ENCODE measurements at regions not wholly inside any gene's neighbourhood (a gene's known extent, or its start where the extent isn't known, plus 50 kb on each side); places are given as distances from the start of the nearest gene placed in this dataset.

DNA sequence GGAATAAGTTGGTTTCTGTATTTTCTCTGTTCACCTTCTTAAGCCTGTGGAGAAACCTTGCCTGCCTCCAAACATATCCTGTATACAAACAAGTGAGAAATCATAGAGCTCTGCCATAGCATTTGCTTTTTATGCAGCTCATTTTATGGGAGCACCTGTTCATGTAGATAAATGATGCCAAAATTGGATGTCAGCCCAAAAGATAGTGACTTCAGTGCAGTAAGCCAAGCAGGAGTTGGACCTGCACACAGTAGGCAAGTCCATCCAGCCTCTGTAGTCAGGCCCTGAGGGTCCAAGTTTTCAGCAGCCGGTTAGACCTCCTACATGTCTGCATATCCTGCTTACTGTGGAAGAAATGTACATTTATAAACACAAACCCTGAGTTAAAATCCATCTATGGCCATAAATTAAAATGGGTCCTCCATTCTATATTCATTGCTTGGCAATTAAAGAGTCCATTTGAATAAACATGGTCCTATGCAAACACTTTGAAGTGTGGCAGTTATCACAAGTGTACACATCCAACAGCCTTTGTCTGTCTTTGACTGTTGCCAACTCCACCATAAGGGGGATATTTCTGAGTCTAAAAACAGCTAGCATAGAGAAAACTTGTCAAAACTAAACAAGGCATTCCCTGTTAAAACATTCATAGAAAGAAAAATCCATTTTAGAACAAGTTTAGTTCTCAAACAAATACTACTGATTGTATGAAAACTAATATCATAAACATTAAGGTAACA is 847.8 kb downstream of the RPS29 start:
- Histone ChIP-seq H3K27ac (no peak overlapping the region), H3K9me3 (peaks cover 0 to 7% (median 0%) of the 10 kb centered on the region in 4 donors), H3K27me3 (no peaks in the 10 kb centered on the region), H3K36me3 (no peaks in the 10 kb centered on the region), H3K4me1 (no peaks in the 10 kb centered on the region), H3K4me3 (no peak overlapping the region)
- 88 to 100% methylated on average over 1 of the region's 1 CpG for WGBS, 2 donors
- ATAC-seq (ENCODE audit: low FRiP score in 2 of 2), result no peak
- DNase-seq, result no peak
- no peak for TF ChIP-seq POLR2A (IDR thresholded peaks at IDR 0.05)
- TF ChIP-seq POLR2AphosphoS5 (IDR thresholded peaks at IDR 0.05), result no peak
- TF ChIP-seq, protein P1, sequence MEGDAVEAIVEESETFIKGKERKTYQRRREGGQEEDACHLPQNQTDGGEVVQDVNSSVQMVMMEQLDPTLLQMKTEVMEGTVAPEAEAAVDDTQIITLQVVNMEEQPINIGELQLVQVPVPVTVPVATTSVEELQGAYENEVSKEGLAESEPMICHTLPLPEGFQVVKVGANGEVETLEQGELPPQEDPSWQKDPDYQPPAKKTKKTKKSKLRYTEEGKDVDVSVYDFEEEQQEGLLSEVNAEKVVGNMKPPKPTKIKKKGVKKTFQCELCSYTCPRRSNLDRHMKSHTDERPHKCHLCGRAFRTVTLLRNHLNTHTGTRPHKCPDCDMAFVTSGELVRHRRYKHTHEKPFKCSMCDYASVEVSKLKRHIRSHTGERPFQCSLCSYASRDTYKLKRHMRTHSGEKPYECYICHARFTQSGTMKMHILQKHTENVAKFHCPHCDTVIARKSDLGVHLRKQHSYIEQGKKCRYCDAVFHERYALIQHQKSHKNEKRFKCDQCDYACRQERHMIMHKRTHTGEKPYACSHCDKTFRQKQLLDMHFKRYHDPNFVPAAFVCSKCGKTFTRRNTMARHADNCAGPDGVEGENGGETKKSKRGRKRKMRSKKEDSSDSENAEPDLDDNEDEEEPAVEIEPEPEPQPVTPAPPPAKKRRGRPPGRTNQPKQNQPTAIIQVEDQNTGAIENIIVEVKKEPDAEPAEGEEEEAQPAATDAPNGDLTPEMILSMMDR (IDR thresholded peaks at IDR 0.05), result no peak
- TF ChIP-seq EP300 (IDR thresholded peaks at IDR 0.05), result no peak

DNA sequence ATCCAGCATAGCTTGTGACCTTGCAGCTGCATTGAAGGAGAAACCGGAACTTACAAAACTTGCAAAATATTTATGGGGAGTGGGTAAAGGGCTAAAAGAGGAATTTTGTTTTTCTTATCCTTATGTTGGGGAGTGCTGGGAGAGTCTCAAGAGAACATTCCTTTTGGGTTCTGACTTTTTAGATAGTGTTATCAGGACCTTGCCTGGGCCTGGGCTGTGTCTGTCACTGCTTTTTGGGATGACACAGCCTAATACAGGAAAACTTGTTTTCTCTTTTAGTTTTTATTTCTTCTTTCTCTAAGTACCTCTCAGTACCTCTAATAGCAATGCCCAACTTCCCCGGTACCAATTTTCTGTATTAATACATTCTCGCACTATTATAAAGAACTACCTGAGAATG is 850.6 kb downstream of the RPS29 start:
- Histone ChIP-seq H3K27me3 (no peaks in the 10 kb centered on the region), H3K4me1 (no peaks in the 10 kb centered on the region), H3K4me3 (no peak overlapping the region), H3K36me3 (no peaks in the 10 kb centered on the region), H3K27ac (no peak overlapping the region), H3K9me3 (peaks cover 0 to 7% (median 0%) of the 10 kb centered on the region in 4 donors)
- TF ChIP-seq POLR2AphosphoS5 (IDR thresholded peaks at IDR 0.05) (no peak), EP300 (IDR thresholded peaks at IDR 0.05) (no peak)
- WGBS, 2 donors, result 88 to 94% methylated on average over 3 of the region's 3 CpGs
- ATAC-seq (ENCODE audit: low FRiP score in 2 of 2), result no peak
- DNase-seq, result no peak

DNA sequence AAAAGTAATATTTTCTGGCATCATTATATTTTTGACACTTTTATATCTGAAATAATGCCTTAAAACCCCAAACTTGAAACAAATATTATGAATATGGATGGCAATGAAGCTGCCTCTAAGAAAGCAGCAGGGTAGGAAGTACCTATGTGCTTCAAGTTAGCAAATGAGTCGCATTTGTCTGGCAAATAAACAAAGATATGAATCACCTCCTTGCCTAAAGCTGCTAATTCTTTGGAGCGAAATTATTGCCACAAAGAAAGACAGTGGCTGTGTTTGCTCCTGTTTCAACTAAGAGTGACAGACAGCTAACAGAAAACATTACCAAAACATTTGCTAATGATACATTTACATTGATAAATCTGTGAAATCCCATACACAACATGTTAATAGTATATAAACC is 854.9 kb downstream of the RPS29 start:
- TF ChIP-seq POLR2AphosphoS5 (IDR thresholded peaks at IDR 0.05), result no peak
- no peak for TF ChIP-seq EP300 (IDR thresholded peaks at IDR 0.05)
- no peak for TF ChIP-seq POLR2A (IDR thresholded peaks at IDR 0.05)
- TF ChIP-seq, protein P1 (IDR thresholded peaks at IDR 0.05), result no peak
- no peak overlapping the region for H3K4me3 ChIP-seq
- H3K4me1 ChIP-seq, result no peaks in the 10 kb centered on the region
- DNase-seq (no peak), ATAC-seq (ENCODE audit: low FRiP score in 2 of 2) (no peak)
- no peaks in the 10 kb centered on the region for H3K27me3 ChIP-seq
- no peaks in the 10 kb centered on the region for H3K36me3 ChIP-seq
- no peak overlapping the region for H3K27ac ChIP-seq
- peaks cover 0 to 7% (median 0%) of the 10 kb centered on the region in 4 donors for H3K9me3 ChIP-seq
- whole genome bisulfite sequencing, 2 donors, result 71 to 84% methylated on average over 2 of the region's 2 CpGs

DNA sequence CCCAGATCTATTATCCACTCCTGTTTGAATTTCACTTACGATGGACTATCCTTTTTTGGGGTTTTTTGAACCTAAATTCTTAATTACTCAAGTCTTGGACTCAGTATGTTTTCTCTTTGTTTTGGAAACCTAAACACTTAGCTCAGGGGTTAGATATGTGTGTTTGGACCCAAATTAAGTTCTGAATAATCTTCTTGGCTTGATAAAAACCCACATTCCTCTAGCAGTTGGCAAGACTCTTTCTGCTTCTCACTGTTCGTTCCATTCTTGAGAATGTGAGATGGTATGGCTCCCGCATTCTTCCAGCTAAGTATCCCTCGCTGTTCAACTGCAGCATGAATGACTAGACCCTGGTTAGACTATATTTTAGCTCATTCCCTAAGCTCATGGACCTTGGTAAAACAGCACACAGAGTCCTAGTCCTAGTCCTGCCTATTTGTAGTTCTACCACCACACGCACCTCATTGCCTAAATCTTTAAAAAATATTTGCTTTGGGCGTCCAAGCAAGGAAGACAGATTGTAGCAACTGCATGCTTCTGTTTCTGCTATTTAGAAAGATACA is 860.0 kb downstream of the RPS29 start:
- WGBS, 2 donors, result 72 to 76% methylated on average over 6 of the region's 6 CpGs
- ATAC-seq (ENCODE audit: low FRiP score in 2 of 2) (peak in 1 of 2 donors; percentile 32), DNase-seq (no peak)
- Histone ChIP-seq H3K9me3 (no peaks in the 10 kb centered on the region), H3K36me3 (no peaks in the 10 kb centered on the region), H3K4me1 (no peaks in the 10 kb centered on the region), H3K27me3 (no peaks in the 10 kb centered on the region), H3K4me3 (no peak overlapping the region), H3K27ac (no peak overlapping the region)
- TF ChIP-seq EP300 (IDR thresholded peaks at IDR 0.05), result no peak
- TF ChIP-seq, protein P1 (IDR thresholded peaks at IDR 0.05), result no peak

DNA sequence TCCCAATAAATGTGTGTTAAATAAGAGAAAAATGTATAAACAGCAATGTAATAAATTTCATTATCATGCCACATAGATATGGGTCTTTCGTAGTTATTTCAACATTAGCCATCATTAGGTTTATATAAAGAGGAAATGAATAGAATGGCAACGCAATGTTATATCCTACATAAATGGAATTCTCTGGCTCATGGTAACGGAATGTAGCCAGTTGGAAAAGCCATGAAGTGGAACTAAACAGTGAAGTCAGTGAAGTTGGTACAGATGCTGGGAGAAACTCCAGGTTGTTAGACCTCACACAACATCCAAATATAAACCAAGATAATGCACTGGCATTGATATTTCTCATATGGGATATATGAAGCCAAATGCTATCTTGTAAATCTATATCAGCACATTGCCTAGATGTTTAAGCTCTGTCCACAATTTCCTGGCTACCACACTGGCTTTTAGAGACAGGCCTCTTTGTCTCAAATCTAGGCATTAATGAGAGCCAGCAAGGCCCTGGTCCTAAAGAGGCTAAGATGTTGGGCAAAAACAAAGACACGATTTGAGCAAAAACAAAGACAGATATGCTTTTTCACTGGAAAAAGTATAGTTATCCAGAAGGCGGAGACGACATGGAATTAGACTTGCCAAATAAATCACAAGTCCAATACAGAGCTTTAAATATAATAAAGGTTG is 861.0 kb downstream of the RPS29 start:
- no peaks in the 10 kb centered on the region for H3K4me1 ChIP-seq
- no peaks in the 10 kb centered on the region for H3K27me3 ChIP-seq
- DNase-seq (no peak), ATAC-seq (ENCODE audit: low FRiP score in 2 of 2) (no peak)
- H3K9me3 ChIP-seq, result no peaks in the 10 kb centered on the region
- WGBS, 2 donors, result 77 to 81% methylated on average over 6 of the region's 6 CpGs
- no peaks in the 10 kb centered on the region for H3K36me3 ChIP-seq
- TF ChIP-seq, protein P1 (IDR thresholded peaks at IDR 0.05), result no peak
- TF ChIP-seq POLR2AphosphoS5 (IDR thresholded peaks at IDR 0.05), result no peak
- no peak overlapping the region for H3K27ac ChIP-seq
- H3K4me3 ChIP-seq, result no peak overlapping the region

Data from upper lobe of left lung (tissue), 6 donors.